ENCODE measurements at regions not wholly inside any gene's neighbourhood (a gene's known extent, or its start where the extent isn't known, plus 50 kb on each side); places are given as distances from the start of the nearest gene placed in this dataset.
"Not testable (repeated sequence)": the region's sequence is repeated elsewhere in the genome, so short reads cannot be mapped to it uniquely, and the experiment has no call there.

- CTCF ChIA-PET: no interaction called here
- no peaks in the 10 kb centered on the region for H3K4me1 ChIP-seq (ENCODE audit: insufficient read depth, low read length, poor library complexity, severe bottlenecking)
- POLR2A ChIA-PET (ENCODE audit: low non-redundant PET): no interaction called here
Observed at GRCh38 chr13:57897225-57897624, 265.7 kb downstream of the PCDH17 start.

GRCh38 chr13:57899096-57899495, 267.6 kb downstream of the PCDH17 start:
- ChIA-PET CTCF (no interaction called here), POLR2A (ENCODE audit: low non-redundant PET) (no interaction called here)
- TF ChIP-seq CTCF (conservative IDR thresholded peaks at IDR 0.05; ENCODE audit: low read depth, low read length): no peak
- intact Hi-C loops (cut with micrococcal nuclease; ENCODE audit: unreplicated experiment): no loop called here
- Histone ChIP-seq H3K9me3 (ENCODE audit: low read depth, low read length, poor library complexity, severe bottlenecking) (no peaks in the 10 kb centered on the region), H3K27ac (ENCODE audit: low read depth, low read length, poor library complexity, severe bottlenecking) (no peak overlapping the region), H3K27me3 (replicated peaks; ENCODE audit: insufficient read depth, low read depth, low read length, poor library complexity) (no peaks in the 10 kb centered on the region), H3K4me3 (ENCODE audit: low read depth, low read length, poor library complexity, severe bottlenecking) (no peak overlapping the region), H3K36me3 (ENCODE audit: insufficient read depth, low read length, poor library complexity, severe bottlenecking) (no peaks in the 10 kb centered on the region), H3K4me1 (ENCODE audit: insufficient read depth, low read length, poor library complexity, severe bottlenecking) (no peaks in the 10 kb centered on the region)
- BruUV-seq (replicated peaks): no TSS peak
- no peak for DNase-seq (ENCODE audit: low spot score)

More at GRCh38 chr13:57897225-57897624, 265.7 kb downstream of the PCDH17 start:
- intact Hi-C loops (cut with micrococcal nuclease; ENCODE audit: unreplicated experiment): no loop called here
- no peak for TF ChIP-seq CTCF (conservative IDR thresholded peaks at IDR 0.05; ENCODE audit: low read depth, low read length)
- no peak for TF ChIP-seq EZH2 (IDR thresholded peaks at IDR 0.05; ENCODE audit: borderline replicate concordance, low read depth, low read length, poor library complexity, severe bottlenecking)
- BruUV-seq (replicated peaks): no TSS peak
- Histone ChIP-seq H3K27ac (ENCODE audit: low read depth, low read length, poor library complexity, severe bottlenecking) (no peak overlapping the region), H3K9me3 (ENCODE audit: low read depth, low read length, poor library complexity, severe bottlenecking) (no peaks in the 10 kb centered on the region), H3K4me3 (ENCODE audit: low read depth, low read length, poor library complexity, severe bottlenecking) (no peak overlapping the region), H3K27me3 (replicated peaks; ENCODE audit: insufficient read depth, low read depth, low read length, poor library complexity) (no peaks in the 10 kb centered on the region), H3K36me3 (ENCODE audit: insufficient read depth, low read length, poor library complexity, severe bottlenecking) (no peaks in the 10 kb centered on the region)
- no peak for DNase-seq (ENCODE audit: low spot score)

DNA sequence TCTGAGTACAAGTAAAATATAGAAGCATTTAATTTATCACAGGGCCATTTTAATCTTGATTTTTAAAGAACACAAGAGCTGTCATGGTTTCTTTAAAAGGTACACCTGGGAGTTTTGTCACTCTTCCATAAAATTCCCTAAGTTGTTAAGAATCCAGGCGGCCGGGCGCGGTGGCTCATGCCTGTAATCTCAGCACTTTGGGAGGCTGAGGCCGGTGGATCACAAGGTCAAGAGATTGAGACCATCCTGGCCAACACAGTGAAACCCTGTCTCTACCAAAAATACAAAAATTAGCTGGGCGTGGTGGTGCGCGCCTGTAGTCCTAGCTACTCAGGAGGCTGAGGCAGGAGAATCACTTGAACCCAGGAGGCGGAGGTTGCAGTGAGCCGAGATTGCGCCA, 278.3 kb downstream of the PCDH17 start:
- BruUV-seq (replicated peaks); DNase-seq (ENCODE audit: low spot score); intact Hi-C loops (cut with micrococcal nuclease; ENCODE audit: unreplicated experiment); H3K36me3 ChIP-seq (ENCODE audit: insufficient read depth, low read length, poor library complexity, severe bottlenecking); H3K9me3 ChIP-seq (ENCODE audit: low read depth, low read length, poor library complexity, severe bottlenecking); H3K27me3 ChIP-seq (replicated peaks; ENCODE audit: insufficient read depth, low read depth, low read length, poor library complexity); CTCF ChIA-PET; H3K4me3 ChIP-seq (ENCODE audit: low read depth, low read length, poor library complexity, severe bottlenecking); H3K4me1 ChIP-seq (ENCODE audit: insufficient read depth, low read length, poor library complexity, severe bottlenecking); H3K27ac ChIP-seq (ENCODE audit: low read depth, low read length, poor library complexity, severe bottlenecking); POLR2A ChIA-PET (ENCODE audit: low non-redundant PET): not testable (repeated sequence)

- TF ChIP-seq EZH2 (IDR thresholded peaks at IDR 0.05; ENCODE audit: borderline replicate concordance, low read depth, low read length, poor library complexity, severe bottlenecking) (no peak), CTCF (conservative IDR thresholded peaks at IDR 0.05; ENCODE audit: low read depth, low read length) (no peak)
- peak; percentile 23 for DNase-seq (ENCODE audit: low spot score)
- Histone ChIP-seq H3K36me3 (ENCODE audit: insufficient read depth, low read length, poor library complexity, severe bottlenecking) (no peaks in the 10 kb centered on the region), H3K9me3 (ENCODE audit: low read depth, low read length, poor library complexity, severe bottlenecking) (no peaks in the 10 kb centered on the region), H3K27me3 (replicated peaks; ENCODE audit: insufficient read depth, low read depth, low read length, poor library complexity) (no peaks in the 10 kb centered on the region), H3K27ac (ENCODE audit: low read depth, low read length, poor library complexity, severe bottlenecking) (no peak overlapping the region), H3K4me1 (ENCODE audit: insufficient read depth, low read length, poor library complexity, severe bottlenecking) (no peaks in the 10 kb centered on the region), H3K4me3 (ENCODE audit: low read depth, low read length, poor library complexity, severe bottlenecking) (no peak overlapping the region)
- ChIA-PET POLR2A (ENCODE audit: low non-redundant PET) (no interaction called here), CTCF (no interaction called here)
- no TSS peak for BruUV-seq (replicated peaks)
- intact Hi-C loops (cut with micrococcal nuclease; ENCODE audit: unreplicated experiment): no loop called here
Observed at GRCh38 chr13:57918086-57918485, 286.5 kb downstream of the PCDH17 start.

Measured in A673 (cell line).